ENCODE measurements at regions not wholly inside any gene's neighbourhood (a gene's known extent, or its start where the extent isn't known, plus 50 kb on each side); places are given as distances from the start of the nearest gene placed in this dataset.

DNA sequence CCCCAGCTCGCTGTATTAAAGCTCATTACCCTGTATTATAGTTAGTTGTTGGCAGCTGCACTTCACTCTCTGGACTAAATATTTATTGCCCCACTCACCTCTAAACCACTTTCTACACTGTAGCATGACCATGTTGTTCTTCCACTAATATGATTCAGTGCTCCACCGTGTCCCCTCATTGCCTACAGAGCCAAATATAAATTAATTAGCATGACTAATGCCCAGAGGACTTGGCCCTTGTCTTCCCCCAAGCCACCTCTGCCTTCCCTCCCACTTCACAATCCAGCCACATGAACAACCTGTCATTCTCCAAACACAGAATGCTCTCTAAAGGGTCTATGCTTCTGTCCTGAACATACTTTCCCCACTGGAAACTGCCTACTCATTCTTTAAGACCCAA is 276.5 kb downstream of the PLPP3 start:
- TF ChIP-seq EZH2 (IDR thresholded peaks at IDR 0.05; ENCODE audit: insufficient read depth, poor library complexity, severe bottlenecking) (no peak), EZH2phosphoT487 (IDR thresholded peaks at IDR 0.05; ENCODE audit: insufficient read depth, low read depth) (no peak)
